Type B pancreatic cell (in vitro differentiated cells): ENCODE measurements at regions not wholly inside any gene's neighbourhood (a gene's known extent, or its start where the extent isn't known, plus 50 kb on each side); places are given as distances from the start of the nearest gene placed in this dataset.
A peak's percentile ranks its signal among the peaks of the same experiment; 100 is the strongest.

Source experiments
- DNase-seq: peaks from one replicate; pipeline ENCODE4 v3.0.0; 2021; ENCODE audit warnings: mixed read lengths; ENCODE audit not compliant: unreplicated experiment; ENCODE audit errors: extremely low spot score
- H3K27ac Mint-ChIP-seq: 2 replicates; pipeline ENCODE4 v1.8.0; 2021; ENCODE audit warnings: mild to moderate bottlenecking, mixed read lengths
- H3K27me3 Mint-ChIP-seq: 2 replicates; pipeline ENCODE4 v1.8.0; 2021; ENCODE audit warnings: mixed read lengths
- H3K36me3 Mint-ChIP-seq: 2 replicates; pipeline ENCODE4 v1.8.0; 2021; ENCODE audit warnings: mixed read lengths
- H3K4me1 Mint-ChIP-seq: one replicate; pipeline ENCODE4 v1.8.0; 2021; ENCODE audit warnings: mixed read lengths; ENCODE audit not compliant: unreplicated experiment
- H3K4me3 Mint-ChIP-seq: 2 replicates; pipeline ENCODE4 v1.8.0; 2021; ENCODE audit warnings: mild to moderate bottlenecking, mixed read lengths
- H3K9me3 Mint-ChIP-seq: 2 replicates; pipeline ENCODE4 v1.8.0; 2021; ENCODE audit warnings: mixed read lengths
- CTCF ChIP-seq: fragments of 200-600 bp; sonication (generic); conservative IDR thresholded peaks from 2 replicates; pipeline ENCODE4 v1.5.0; 2021; ENCODE audit warnings: antibody characterized with exemption, mild to moderate bottlenecking

GRCh38 chr5:175765858-175766257 is 105.5 kb upstream of the CPLX2 start:
- no peaks in the 10 kb centered on the region for H3K4me1 Mint-ChIP-seq
- H3K27ac Mint-ChIP-seq, result no peak overlapping the region
- no peaks in the 10 kb centered on the region for H3K9me3 Mint-ChIP-seq
- no peaks in the 10 kb centered on the region for H3K36me3 Mint-ChIP-seq
- H3K4me3 Mint-ChIP-seq, result no peak overlapping the region
- no peak for DNase-seq
- H3K27me3 Mint-ChIP-seq, result peaks cover 35% of the 10 kb centered on the region
- no peak for TF ChIP-seq CTCF

- Mint-ChIP-seq H3K4me1 (no peaks in the 10 kb centered on the region), H3K27me3 (peaks cover 46% of the 10 kb centered on the region), H3K27ac (no peak overlapping the region), H3K4me3 (no peak overlapping the region), H3K36me3 (no peaks in the 10 kb centered on the region), H3K9me3 (no peaks in the 10 kb centered on the region)
- TF ChIP-seq CTCF, result no peak
- no peak for DNase-seq
Measured at GRCh38 chr5:175766963-175767362, 104.4 kb upstream of the CPLX2 start.

GRCh38 chr5:175772747-175773533 is 98.4 kb upstream of the CPLX2 start:
- H3K36me3 Mint-ChIP-seq, result no peaks in the 10 kb centered on the region
- H3K4me3 Mint-ChIP-seq, result peak overlapping the region; percentile 28
- H3K27me3 Mint-ChIP-seq, result peaks cover 88% of the 10 kb centered on the region
- H3K9me3 Mint-ChIP-seq, result no peaks in the 10 kb centered on the region
- DNase-seq, result no peak
- no peaks in the 10 kb centered on the region for H3K4me1 Mint-ChIP-seq
- TF ChIP-seq CTCF, result no peak
- H3K27ac Mint-ChIP-seq, result no peak overlapping the region

- Mint-ChIP-seq H3K36me3 (no peaks in the 10 kb centered on the region), H3K4me1 (no peaks in the 10 kb centered on the region), H3K27me3 (peaks cover 83% of the 10 kb centered on the region), H3K27ac (no peak overlapping the region), H3K4me3 (no peak overlapping the region), H3K9me3 (no peaks in the 10 kb centered on the region)
- no peak for TF ChIP-seq CTCF
- DNase-seq, result no peak
Measured at GRCh38 chr5:175773534-175774070, 97.8 kb upstream of the CPLX2 start.

GRCh38 chr5:175775416-175775815 is 96.0 kb upstream of the CPLX2 start:
- DNase-seq, result no peak
- no peaks in the 10 kb centered on the region for H3K4me1 Mint-ChIP-seq
- no peak overlapping the region for H3K27ac Mint-ChIP-seq
- no peaks in the 10 kb centered on the region for H3K36me3 Mint-ChIP-seq
- H3K9me3 Mint-ChIP-seq, result no peaks in the 10 kb centered on the region
- peaks cover 82% of the 10 kb centered on the region for H3K27me3 Mint-ChIP-seq
- TF ChIP-seq CTCF, result no peak
- no peak overlapping the region for H3K4me3 Mint-ChIP-seq
